HuH-7 (cell line): ENCODE measurements at regions not wholly inside any gene's neighbourhood (a gene's known extent, or its start where the extent isn't known, plus 50 kb on each side); places are given as distances from the start of the nearest gene placed in this dataset.

ENCODE experiments used
- DNase-seq: peaks from one replicate; pipeline ENCODE4 v3.0.0; 2011; ENCODE audit warnings: low spot score

DNA sequence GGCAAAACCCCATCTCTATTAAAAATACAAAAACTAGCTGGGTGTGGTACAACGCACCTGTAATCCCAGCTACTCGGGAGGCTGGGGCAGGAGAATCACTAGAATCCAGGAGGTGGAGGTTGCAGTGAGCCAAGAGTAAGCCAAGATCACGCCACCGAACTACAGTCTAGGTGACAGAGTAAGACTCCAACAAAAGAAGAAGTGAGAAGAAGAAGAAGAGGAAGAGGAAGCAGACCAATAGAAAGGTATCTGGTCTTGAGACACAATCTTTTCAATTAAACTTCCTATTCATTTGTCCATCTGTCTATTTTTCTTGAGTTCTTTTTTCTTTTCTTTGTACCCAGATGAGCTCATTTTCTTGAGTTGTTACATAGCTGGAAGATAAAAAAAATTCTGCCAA is 55.7 kb upstream of the ACADM start:
- DNase-seq, result no peak

GRCh38 chr1:75671708-75672107 is 52.8 kb upstream of the ACADM start:
- no peak for DNase-seq

DNA sequence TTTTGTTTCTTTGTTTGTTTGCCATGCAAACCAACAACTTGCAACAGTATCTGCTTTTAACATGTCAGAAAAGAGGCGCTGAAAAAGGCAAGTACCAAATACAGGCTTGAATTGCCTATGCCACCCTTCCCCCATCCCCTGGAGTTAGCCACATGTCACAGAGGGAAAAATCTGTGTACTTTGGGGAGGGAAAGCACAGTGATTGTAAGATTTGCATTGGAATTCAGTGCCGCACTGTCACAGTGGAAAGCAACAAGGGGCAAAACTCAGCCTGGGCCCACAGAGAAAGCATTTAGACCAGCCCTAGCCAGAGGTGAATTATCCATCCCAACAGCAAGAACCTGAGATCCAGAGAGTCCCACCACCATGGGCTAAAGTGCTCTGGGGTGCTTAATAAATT is 52.4 kb upstream of the ACADM start:
- no peak for DNase-seq

DNA sequence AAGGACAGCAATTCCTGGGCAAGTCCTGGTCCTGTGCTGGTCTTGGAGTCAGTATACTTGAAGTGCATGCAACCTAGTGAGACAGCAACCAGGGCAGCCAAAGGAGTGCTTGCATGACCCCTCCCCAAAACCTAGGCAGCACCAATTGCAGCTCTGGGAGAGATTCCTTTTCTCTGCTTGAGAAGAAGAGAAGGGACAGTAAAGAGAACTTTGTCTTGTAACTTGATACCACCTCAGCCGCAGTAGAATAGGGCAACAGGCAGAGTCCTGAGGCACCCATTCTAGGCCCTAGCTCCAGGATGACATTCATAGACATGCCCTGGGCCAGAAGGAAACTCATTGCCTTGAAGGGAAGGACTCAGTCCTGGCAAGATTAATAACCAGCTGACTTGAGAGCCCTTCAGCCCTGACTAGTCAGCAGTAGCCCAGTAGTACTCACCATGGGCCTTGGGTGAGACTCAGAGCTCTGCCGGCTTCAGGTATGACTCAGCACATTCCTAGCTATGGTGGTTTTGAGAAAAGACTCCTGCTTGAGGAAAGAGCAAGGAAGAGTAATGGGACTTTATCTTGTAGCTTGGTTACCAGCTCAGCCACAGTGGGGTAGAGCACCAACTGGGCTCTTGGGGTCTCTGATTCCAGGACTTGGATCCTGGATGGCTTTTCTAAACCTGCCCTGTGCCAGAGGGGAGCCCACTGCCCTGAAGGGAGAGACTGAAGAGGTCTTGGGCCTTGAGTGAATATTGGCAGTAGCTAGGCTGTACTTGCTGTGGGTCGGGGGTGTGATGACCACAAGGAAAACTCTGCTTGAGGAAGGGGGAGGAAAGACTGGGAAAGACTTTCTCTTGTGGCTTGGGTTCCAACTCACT is 51.7 kb upstream of the ACADM start:
- DNase-seq, result peak; percentile 12

- no peak for DNase-seq
Measured at GRCh38 chr1:75673399-75673798, 51.1 kb upstream of the ACADM start.

GRCh38 chr1:75673885-75674284 is 50.6 kb upstream of the ACADM start:
- DNase-seq, result no peak
